SK-N-SH (cell line): ENCODE measurements at regions not wholly inside any gene's neighbourhood (a gene's known extent, or its start where the extent isn't known, plus 50 kb on each side); places are given as distances from the start of the nearest gene placed in this dataset.

Experiments used
- CTCF ChIA-PET: fragments of 300-600, 350-600 bp; formaldehyde crosslinking; extraction: SDS; loops from one replicate; lab custom pipeline; 2021; lab: Yijun Ruan, JAX
- POLR2A ChIA-PET: fragments of 350-600 bp; sonication (Branson Sonifier 250); formaldehyde crosslinking; extraction: SDS; loops from one replicate; lab custom pipeline; 2020; ENCODE audit warnings: antibody characterized with exemption, inconsistent platforms; lab: Yijun Ruan, JAX
- DNase-seq: peaks from one replicate; pipeline ENCODE4 v3.0.0; 2012
- H2AFZ ChIP-seq: fragments of 200-600 bp; sonication (generic); 2 replicates; pipeline ENCODE4 v1.8.1; 2016; ENCODE audit warnings: antibody characterized with exemption, mild to moderate bottlenecking, low read depth
- H3F3A ChIP-seq: fragments of 200-600 bp; sonication (generic); replicated peaks from 2 replicates; pipeline ENCODE3; 2016; ENCODE audit warnings: antibody characterized with exemption, mild to moderate bottlenecking; ENCODE audit not compliant: insufficient read depth
- H3K27ac ChIP-seq, 2 experiments: fragments of 200-500 bp in 1 of 2; fragments of 200-600 bp in 1 of 2; sonication (Bioruptor generic) in 1 of 2; sonication (generic), shearing (Covaris generic) in 1 of 2; 2 replicates each; pipeline versions ENCODE4 v1.5.1 to v1.6.1; 2014 to 2016; ENCODE audit warnings: low read depth in 2 of 2, inconsistent platforms in 1 of 2, low read length in 1 of 2, mild to moderate bottlenecking in 1 of 2, mixed read lengths in 1 of 2
- H3K27me3 ChIP-seq: fragments of 200-600 bp; sonication (generic), shearing (Covaris generic); 2 replicates; pipeline ENCODE4 v1.6.1; 2016; ENCODE audit warnings: mixed run types; ENCODE audit not compliant: insufficient read depth
- H3K36me3 ChIP-seq, 2 experiments: fragments of 200-500 bp in 1 of 2; fragments of 200-600 bp in 1 of 2; sonication (Bioruptor generic) in 1 of 2; sonication (generic) in 1 of 2; replicated peaks in 1 of 2; 2 replicates each; pipeline versions ENCODE3 to v1.5.1; 2014 to 2016; ENCODE audit warnings: low read length in 1 of 2, mild to moderate bottlenecking in 1 of 2; ENCODE audit not compliant: insufficient read depth in 2 of 2, control insufficient read depth in 1 of 2
- H3K4me1 ChIP-seq, 2 experiments: fragments of 200-500 bp in 1 of 2; fragments of 200-600 bp in 1 of 2; sonication (Bioruptor generic) in 1 of 2; sonication (generic), shearing (Covaris generic) in 1 of 2; 2 replicates each; pipeline versions ENCODE4 v1.5.1 to v1.6.1; 2014 to 2016; ENCODE audit warnings: low read depth in 1 of 2, low read length in 1 of 2, mixed run types in 1 of 2; ENCODE audit not compliant: insufficient read depth in 2 of 2, control insufficient read depth in 1 of 2
- H3K4me2 ChIP-seq: fragments of 200-600 bp; sonication (generic), shearing (Covaris generic); 2 replicates; pipeline ENCODE4 v1.6.1; 2017; ENCODE audit warnings: mixed run types
- H3K4me3 ChIP-seq, 2 experiments: fragments of 200-500 bp in 1 of 2; fragments of 200-600 bp in 1 of 2; sonication (Bioruptor generic) in 1 of 2; sonication (generic), shearing (Covaris generic) in 1 of 2; 2 replicates each; pipeline versions ENCODE4 v1.5.1 to v1.8.1; 2014 to 2016; ENCODE audit warnings: low read depth in 2 of 2, inconsistent platforms in 1 of 2, low read length in 1 of 2, mild to moderate bottlenecking in 1 of 2, mixed read lengths in 1 of 2, moderate library complexity in 1 of 2
- H3K79me2 ChIP-seq: fragments of 200-600 bp; sonication (generic); 2 replicates; pipeline ENCODE4 v1.8.1; 2017; ENCODE audit warnings: mild to moderate bottlenecking; ENCODE audit not compliant: insufficient read depth
- H3K9ac ChIP-seq: fragments of 200-600 bp; sonication (generic); 2 replicates; pipeline ENCODE4 v1.6.1; 2017; ENCODE audit warnings: mixed run types
- H3K9me2 ChIP-seq: fragments of 200-600 bp; sonication (generic); 2 replicates; pipeline ENCODE4 v1.6.1; 2017; ENCODE audit warnings: mixed run types
- H3K9me3 ChIP-seq: fragments of 200-600 bp; sonication (generic); 2 replicates; pipeline ENCODE4 v1.6.1; 2017; ENCODE audit warnings: mixed run types, mild to moderate bottlenecking, moderate library complexity
- H4K20me1 ChIP-seq: fragments of 200-600 bp; sonication (generic); 2 replicates; pipeline ENCODE4 v1.6.1; 2017; ENCODE audit warnings: mild to moderate bottlenecking, mixed run types; ENCODE audit not compliant: insufficient read depth
- EP300 ChIP-seq, 2 experiments: IDR thresholded peaks; 2 replicates each; pipeline versions ENCODE4 v1.4.0 to v1.6.1; 2012; ENCODE audit warnings: borderline replicate concordance in 1 of 2, low read depth in 1 of 2, low read length in 1 of 2
- FOSL2 ChIP-seq: IDR thresholded peaks from 2 replicates; pipeline ENCODE4 v1.4.0; 2012; ENCODE audit warnings: low read depth, mild to moderate bottlenecking, moderate library complexity, borderline replicate concordance
- GABPA ChIP-seq: IDR thresholded peaks from 2 replicates; pipeline ENCODE4 v1.4.0; 2012; ENCODE audit warnings: low read depth, mild to moderate bottlenecking
- GATA2 ChIP-seq: sonication (generic); formaldehyde crosslinking; IDR thresholded peaks from 2 replicates; pipeline ENCODE4 v1.5.0; 2020; ENCODE audit warnings: mild to moderate bottlenecking, missing genetic modification reagents
- JUND ChIP-seq: IDR thresholded peaks from 2 replicates; pipeline ENCODE4 v1.4.0; 2012
- MEF2A ChIP-seq: IDR thresholded peaks from 2 replicates; pipeline ENCODE4 v1.4.0; 2012; ENCODE audit warnings: low read depth, borderline replicate concordance
- MXI1 ChIP-seq: IDR thresholded peaks from 2 replicates; pipeline ENCODE4 v1.6.1; 2012; ENCODE audit warnings: mild to moderate bottlenecking, low read depth, low read length, improper control_type of control experiment
- RCOR1 ChIP-seq: fragments of 150-350 bp; IDR thresholded peaks from 2 replicates; pipeline ENCODE4 v1.6.1; 2017; ENCODE audit warnings: antibody characterized with exemption, low read length
- SMC3 ChIP-seq: IDR thresholded peaks from 2 replicates; pipeline ENCODE4 v1.6.1; 2012; ENCODE audit warnings: low read depth, low read length, improper control_type of control experiment
- TCF12 ChIP-seq: IDR thresholded peaks from 2 replicates; pipeline ENCODE4 v1.4.0; 2012
- YY1 ChIP-seq: IDR thresholded peaks from 2 replicates; pipeline ENCODE4 v1.4.0; 2012; ENCODE audit warnings: low read depth, mild to moderate bottlenecking
- WGBS: methylation state at CpG from one replicate; pipeline ENCODE4 v1.1.6; 2017; ENCODE audit warnings: low lambda C conversion rate; 5-methylcytosine and 5-hydroxymethylcytosine counted together
- TF ChIP-seq, protein P1 (sequence below): IDR thresholded peaks from 2 replicates; pipeline ENCODE4 v1.4.0; 2012; ENCODE audit warnings: low read depth, borderline replicate concordance
- TF ChIP-seq, protein P2 (sequence below): IDR thresholded peaks from 2 replicates; pipeline ENCODE4; 2012

DNA sequence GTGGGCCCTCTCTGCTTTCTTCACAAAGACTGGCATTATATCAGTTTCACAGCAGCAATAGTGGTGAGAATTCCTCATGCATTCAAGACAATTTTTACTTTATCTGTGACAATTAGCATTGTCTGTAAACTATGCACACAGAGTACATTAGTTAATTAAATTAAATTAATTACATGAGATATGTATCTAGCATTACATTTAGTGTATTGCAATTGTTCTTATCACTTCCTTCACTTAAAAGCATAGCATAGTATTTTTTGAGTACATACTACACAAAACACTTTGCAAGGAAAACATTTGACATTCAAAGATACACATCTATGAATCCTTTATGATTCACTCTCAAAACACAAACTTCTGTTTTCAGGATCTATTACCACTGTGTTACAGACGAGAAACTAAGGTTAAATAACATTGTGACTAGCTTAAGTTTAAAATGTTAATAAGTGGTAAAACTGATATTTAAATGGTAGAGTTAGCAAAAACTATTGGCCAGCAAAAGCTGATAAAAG, 1542.6 kb downstream of the PLA2G4A start:
- H3K9ac ChIP-seq: no peak overlapping the region
- CTCF ChIA-PET: no interaction called here
- DNase-seq: peak; percentile 2

DNA sequence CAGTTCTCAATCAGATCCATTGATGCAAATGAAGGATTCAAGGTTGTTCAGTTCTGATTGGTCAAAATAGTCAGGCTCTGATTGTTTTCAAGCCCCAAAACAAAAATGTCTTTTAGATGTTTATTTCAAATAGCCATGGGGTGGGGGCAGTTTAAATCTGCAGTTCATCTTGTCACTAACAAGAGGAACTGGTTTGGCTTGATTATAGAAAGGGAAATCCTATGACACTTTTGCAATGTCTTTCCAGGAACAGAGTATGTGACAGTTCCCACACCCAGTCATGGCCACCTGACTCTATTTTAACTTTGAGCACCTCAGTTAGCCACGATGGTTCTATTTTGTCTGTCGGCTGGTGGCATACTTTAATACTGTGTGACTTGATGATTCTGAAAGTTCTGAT, 1544.1 kb downstream of the PLA2G4A start:
- no peak overlapping the region for H3K27ac ChIP-seq
- no peaks in the 10 kb centered on the region for H4K20me1 ChIP-seq
- no peaks in the 10 kb centered on the region for H3K27me3 ChIP-seq
- peaks cover 4% of the 10 kb centered on the region for H3F3A ChIP-seq
- H3K9me2 ChIP-seq: no peaks in the 10 kb centered on the region
- no peaks in the 10 kb centered on the region for H3K79me2 ChIP-seq
- ChIA-PET POLR2A (no interaction called here), CTCF (no interaction called here)
- H3K4me3 ChIP-seq: no peak overlapping the region
- DNase-seq: no peak
- H3K4me2 ChIP-seq: no peak overlapping the region
- H3K4me1 ChIP-seq: peaks cover 0 to 8% of the 10 kb centered on the region in 2 experiments; a peak in 2 of 4 replicates
- H2AFZ ChIP-seq: no peak overlapping the region
- no peaks in the 10 kb centered on the region for H3K36me3 ChIP-seq
- no peak overlapping the region for H3K9ac ChIP-seq
- no peaks in the 10 kb centered on the region for H3K9me3 ChIP-seq
- WGBS: 88% methylated on average over 2 of the region's 2 CpGs
- TF ChIP-seq SMC3: no peak
- TF ChIP-seq GABPA: no peak

More for the DNA sequence above, 1542.6 kb downstream of the PLA2G4A start:
- no peaks in the 10 kb centered on the region for H3K9me2 ChIP-seq
- TF ChIP-seq GATA2 (CRISPR knock-in tag): peak; percentile 47
- 0 out of 4 replicates have a peak, but pooled peaks of 1 of the 2 experiments have one; percentile 15 for TF ChIP-seq EP300 (IDR thresholded peaks at IDR 0.05; ENCODE audit: borderline replicate concordance in 1 of 2, low read depth in 1 of 2, low read length in 1 of 2)
- TF ChIP-seq FOSL2: peak; percentile 65; the same call in 1 of the 2 replicates
- no peak for TF ChIP-seq RCOR1
- TF ChIP-seq YY1: no peak
- TF ChIP-seq JUND: peak; percentile 66
- TF ChIP-seq, protein P1, sequence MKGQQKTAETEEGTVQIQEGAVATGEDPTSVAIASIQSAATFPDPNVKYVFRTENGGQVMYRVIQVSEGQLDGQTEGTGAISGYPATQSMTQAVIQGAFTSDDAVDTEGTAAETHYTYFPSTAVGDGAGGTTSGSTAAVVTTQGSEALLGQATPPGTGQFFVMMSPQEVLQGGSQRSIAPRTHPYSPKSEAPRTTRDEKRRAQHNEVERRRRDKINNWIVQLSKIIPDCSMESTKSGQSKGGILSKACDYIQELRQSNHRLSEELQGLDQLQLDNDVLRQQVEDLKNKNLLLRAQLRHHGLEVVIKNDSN: no peak
- TF ChIP-seq MEF2A: no peak
- TF ChIP-seq, protein P2, sequence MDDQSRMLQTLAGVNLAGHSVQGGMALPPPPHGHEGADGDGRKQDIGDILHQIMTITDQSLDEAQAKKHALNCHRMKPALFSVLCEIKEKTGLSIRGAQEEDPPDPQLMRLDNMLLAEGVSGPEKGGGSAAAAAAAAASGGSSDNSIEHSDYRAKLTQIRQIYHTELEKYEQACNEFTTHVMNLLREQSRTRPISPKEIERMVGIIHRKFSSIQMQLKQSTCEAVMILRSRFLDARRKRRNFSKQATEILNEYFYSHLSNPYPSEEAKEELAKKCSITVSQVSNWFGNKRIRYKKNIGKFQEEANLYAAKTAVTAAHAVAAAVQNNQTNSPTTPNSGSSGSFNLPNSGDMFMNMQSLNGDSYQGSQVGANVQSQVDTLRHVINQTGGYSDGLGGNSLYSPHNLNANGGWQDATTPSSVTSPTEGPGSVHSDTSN: peak; percentile 41; the same call in 1 of the 2 replicates
- peak; percentile 51; the same call in 1 of the 2 replicates for TF ChIP-seq TCF12
- TF ChIP-seq MXI1: no peak
- 0 out of 2 replicates have a peak overlapping the region, but pooled peaks have one; percentile 31 for H3K4me2 ChIP-seq
- no peaks in the 10 kb centered on the region for H3K27me3 ChIP-seq
- H2AFZ ChIP-seq: 0 out of 2 replicates have a peak overlapping the region, but pooled peaks have one; percentile 33
- H3K4me3 ChIP-seq: no peak overlapping the region
- H4K20me1 ChIP-seq: no peaks in the 10 kb centered on the region
- WGBS: 11% methylated on average over 1 of the region's 1 CpG
- H3K4me1 ChIP-seq: peaks cover 0 to 8% of the 10 kb centered on the region in 2 experiments; a peak in 2 of 4 replicates
- no peaks in the 10 kb centered on the region for H3K9me3 ChIP-seq
- H3K27ac ChIP-seq: peak overlapping the region; percentile 28 to 41; a peak in 3 of 4 replicates
- no peaks in the 10 kb centered on the region for H3K79me2 ChIP-seq
- POLR2A ChIA-PET: no interaction called here
- H3F3A ChIP-seq: peaks cover 4% of the 10 kb centered on the region
- no peaks in the 10 kb centered on the region for H3K36me3 ChIP-seq
